Transverse colon (tissue), 4 donors: ENCODE measurements at regions not wholly inside any gene's neighbourhood (a gene's known extent, or its start where the extent isn't known, plus 50 kb on each side); places are given as distances from the start of the nearest gene placed in this dataset.

Experiments
- DNase-seq: peaks from one replicate; pipeline ENCODE4 v3.0.0-alpha.2; 2019
- H3K27ac ChIP-seq, 4 donors: fragments of 200-600 bp; sonication (generic); 2 replicates each; pipeline ENCODE4 v1.5.1; 2016 to 2018; ENCODE audit warnings: inconsistent platforms in 4 of 4
- H3K27me3 ChIP-seq: fragments of 200-600 bp; sonication (generic); 2 replicates; pipeline ENCODE4 v1.5.1; 2017; ENCODE audit warnings: inconsistent platforms
- H3K36me3 ChIP-seq, 4 donors: fragments of 200-600 bp; sonication (generic); 2 replicates each; pipeline ENCODE4 v1.5.1; 2017 to 2019; ENCODE audit warnings: inconsistent platforms in 4 of 4
- H3K4me1 ChIP-seq, 4 donors: fragments of 200-600 bp; sonication (generic); 2 replicates each; pipeline ENCODE4 v1.5.1; 2017 to 2020; ENCODE audit warnings: inconsistent platforms in 4 of 4
- H3K4me3 ChIP-seq, 4 donors: fragments of 200-600 bp; sonication (generic); 1 replicate in 1 of 4; 2 replicates in 3 of 4; pipeline versions ENCODE4 v1.5.1 to v1.6.1; 2017 to 2019; ENCODE audit warnings: inconsistent platforms in 4 of 4
- H3K9me3 ChIP-seq, 2 donors: fragments of 200-600 bp; sonication (generic); 2 replicates each; pipeline ENCODE4 v1.5.1; 2017 to 2019; ENCODE audit warnings: inconsistent platforms in 2 of 2
- CTCF ChIP-seq, 5 experiments: fragments of 200-600 bp in 3 of 5; fragments of 450-650 bp in 2 of 5; sonication (generic) in 3 of 5; IDR thresholded peaks; 1 replicate in 2 of 5; 2 replicates in 3 of 5; pipeline ENCODE4 v1.5.1; 2016 to 2017; ENCODE audit warnings: antibody characterized with exemption in 5 of 5, inconsistent platforms in 3 of 5, mild to moderate bottlenecking in 2 of 5, moderate library complexity in 1 of 5
- EP300 ChIP-seq: sonication (generic); formaldehyde crosslinking; IDR thresholded peaks from one replicate; pipeline ENCODE4 v1.6.1; 2017; ENCODE audit warnings: antibody characterized with exemption, low read depth
- POLR2A ChIP-seq: fragments of 450-650 bp; IDR thresholded peaks from one replicate; pipeline ENCODE4 v1.6.1; 2016; ENCODE audit warnings: antibody characterized with exemption, mild to moderate bottlenecking, moderate library complexity
- POLR2AphosphoS5 ChIP-seq, 3 donors: sonication (generic); formaldehyde crosslinking; IDR thresholded peaks; one replicate each; pipeline ENCODE4 v1.6.1; 2016; ENCODE audit warnings: antibody characterized with exemption in 3 of 3
- WGBS, 2 donors: methylation state at CpG; one replicate each; pipeline ENCODE4 v1.1.5; 2018; ENCODE audit warnings: low coverage in 1 of 2; 5-methylcytosine and 5-hydroxymethylcytosine counted together
- in situ Hi-C, 4 donors: fragments of 200-750 bp; cut with MboI; loops; one replicate each; pipeline versions ENCODE4 v1.15.0 to v1.15.1; 2017; ENCODE audit warnings: low sequenced_read_pairs in 3 of 4, low pct_ligation_motif_present in 1 of 4, low pct_unique_long_range_greater_than_20kb in 1 of 4
- intact Hi-C: fragments of 100-400 bp; cut with DNase I; formaldehyde crosslinking; loops from one replicate; pipeline ENCODE4 v1.15.1; 2023; ENCODE audit warnings: low total_unique reads

DNA sequence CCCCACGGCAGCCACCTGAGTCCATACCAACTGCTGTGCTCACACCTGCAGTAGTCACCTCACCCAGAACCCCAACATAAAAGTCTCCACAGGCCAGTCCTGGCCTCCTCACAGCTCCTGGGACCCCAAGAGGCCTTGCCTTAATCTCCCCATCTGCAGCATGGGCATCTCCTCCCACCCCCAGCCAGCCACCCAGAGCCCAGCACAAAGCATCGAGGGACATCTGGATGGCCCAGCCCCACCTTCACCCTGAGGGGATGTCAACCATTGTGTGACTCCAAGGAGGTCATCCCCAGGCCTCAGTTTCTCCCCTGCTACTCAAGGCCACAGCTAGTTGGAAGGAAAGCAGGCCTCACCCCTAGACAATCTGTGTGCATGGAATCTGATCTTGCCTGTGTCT lies 1775.3 kb downstream of the TP53TG3F start:
- H3K4me3 ChIP-seq: no peak overlapping the region
- H3K27ac ChIP-seq: no peak overlapping the region
- peaks cover 0 to 3% of the 10 kb centered on the region in 2 donors for H3K9me3 ChIP-seq
- 45 to 60% methylated on average over 1 to 2 of the region's 2 CpGs for WGBS, 2 donors
- H3K4me1 ChIP-seq: no peaks in the 10 kb centered on the region
- no peaks in the 10 kb centered on the region for H3K27me3 ChIP-seq
- in situ Hi-C loops (no loop called here), intact Hi-C loops (no loop called here)
- no peak for TF ChIP-seq POLR2AphosphoS5 (IDR thresholded peaks at IDR 0.05)
- no peak for TF ChIP-seq EP300
- no peak for TF ChIP-seq POLR2A
- no peak for TF ChIP-seq CTCF (IDR thresholded peaks at IDR 0.05)
- DNase-seq: no peak
- no peaks in the 10 kb centered on the region for H3K36me3 ChIP-seq

GRCh38 chr16:35239561-35239960 lies 1780.1 kb downstream of the TP53TG3F start:
- WGBS, 2 donors: 67% methylated on average over 3 of the region's 3 CpGs; no CpG with 5 or more reads in 1 of the 2 donors
- Histone ChIP-seq H3K9me3 (peaks cover 0 to 3% of the 10 kb centered on the region in 2 donors), H3K27ac (no peak overlapping the region), H3K4me1 (no peaks in the 10 kb centered on the region), H3K4me3 (no peak overlapping the region), H3K27me3 (no peaks in the 10 kb centered on the region), H3K36me3 (no peaks in the 10 kb centered on the region)
- no peak for TF ChIP-seq POLR2AphosphoS5 (IDR thresholded peaks at IDR 0.05)
- no peak for TF ChIP-seq POLR2A
- TF ChIP-seq EP300: no peak
- no peak for TF ChIP-seq CTCF (IDR thresholded peaks at IDR 0.05)
- in situ Hi-C loops: no loop called here
- no peak for DNase-seq
- intact Hi-C loops: no loop called here

DNA sequence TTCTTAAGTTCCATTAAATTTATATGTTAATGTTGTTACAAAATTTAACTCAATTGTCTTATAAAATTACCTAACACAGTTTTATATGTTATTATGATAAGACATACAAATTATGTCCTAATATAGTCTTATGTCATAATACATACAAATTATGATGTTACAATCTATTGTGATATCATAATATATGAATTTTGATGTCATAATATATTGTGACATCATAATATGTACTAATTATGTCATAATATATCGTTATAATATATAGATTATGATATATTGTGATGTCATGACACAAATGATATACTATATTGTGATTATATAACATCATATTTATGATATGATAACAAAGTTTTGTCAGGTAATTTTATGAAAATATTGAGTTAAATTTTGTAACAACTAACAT lies 1789.6 kb downstream of the TP53TG3F start:
- WGBS, 2 donors: 0 to 18% methylated on average over 1 of the region's 1 CpG
- in situ Hi-C loops (no loop called here), intact Hi-C loops (no loop called here)

GRCh38 chr16:35252356-35252936 lies 1793.0 kb downstream of the TP53TG3F start:
- Histone ChIP-seq H3K36me3 (no peaks in the 10 kb centered on the region), H3K27me3 (no peaks in the 10 kb centered on the region), H3K4me1 (no peaks in the 10 kb centered on the region), H3K9me3 (peaks cover 0 to 7% of the 10 kb centered on the region in 2 donors), H3K4me3 (no peak overlapping the region), H3K27ac (no peak overlapping the region)
- intact Hi-C loops (no loop called here), in situ Hi-C loops (loop anchor here in 1 of 4 donors (25.0 kb wide), 1 partner anchor 110 kb away; no protein-coding TSS in a partner anchor)
- DNase-seq: no peak
- 82 to 90% methylated on average over 4 of the region's 4 CpGs for WGBS, 2 donors
- TF ChIP-seq POLR2A: no peak
- TF ChIP-seq POLR2AphosphoS5 (IDR thresholded peaks at IDR 0.05): no peak
- no peak for TF ChIP-seq CTCF (IDR thresholded peaks at IDR 0.05)
- TF ChIP-seq EP300: no peak

More for the DNA sequence above, 1789.6 kb downstream of the TP53TG3F start:
- no peaks in the 10 kb centered on the region for H3K36me3 ChIP-seq
- H3K4me3 ChIP-seq: no peak overlapping the region
- no peaks in the 10 kb centered on the region for H3K4me1 ChIP-seq
- DNase-seq: no peak
- no peak overlapping the region for H3K27ac ChIP-seq
- no peaks in the 10 kb centered on the region for H3K27me3 ChIP-seq
- TF ChIP-seq EP300 (no peak), CTCF (IDR thresholded peaks at IDR 0.05) (no peak), POLR2A (no peak), POLR2AphosphoS5 (IDR thresholded peaks at IDR 0.05) (no peak)
- no peaks in the 10 kb centered on the region for H3K9me3 ChIP-seq
